IMR-90 (cell line): ENCODE measurements at regions not wholly inside any gene's neighbourhood (a gene's known extent, or its start where the extent isn't known, plus 50 kb on each side); places are given as distances from the start of the nearest gene placed in this dataset.

Experiments
- BHLHE40 ChIP-seq: fragments of 150-350 bp; IDR thresholded peaks from 2 replicates; pipeline ENCODE4 v1.6.1; 2016; ENCODE audit warnings: mild to moderate bottlenecking, low read depth, low read length
- CEBPB ChIP-seq: IDR thresholded peaks from 2 replicates; pipeline ENCODE4 v1.6.1; 2012; ENCODE audit warnings: low read depth, low read length, improper control_type of control experiment
- CTCF ChIP-seq: conservative IDR thresholded peaks from 2 replicates; pipeline ENCODE4 v1.5.1; 2012; ENCODE audit warnings: mild to moderate bottlenecking, low read depth, low read length, improper control_type of control experiment
- ELK1 ChIP-seq: fragments of 150-350 bp; IDR thresholded peaks from 2 replicates; pipeline ENCODE4 v1.6.1; 2016; ENCODE audit warnings: low read depth, mild to moderate bottlenecking, low read length, moderate library complexity, borderline replicate concordance
- FOS ChIP-seq: fragments of 150-350 bp; IDR thresholded peaks from 2 replicates; pipeline ENCODE4 v1.6.1; 2016; ENCODE audit warnings: low read depth, low read length
- MAFK ChIP-seq: IDR thresholded peaks from 2 replicates; pipeline ENCODE4 v1.6.1; 2012; ENCODE audit warnings: low read depth, low read length, improper control_type of control experiment
- MAZ ChIP-seq: IDR thresholded peaks from 2 replicates; pipeline ENCODE4 v1.6.1; 2012; ENCODE audit warnings: low read depth, mild to moderate bottlenecking, low read length, improper control_type of control experiment, moderate library complexity, borderline replicate concordance
- MXI1 ChIP-seq: IDR thresholded peaks from 2 replicates; pipeline ENCODE4 v1.6.1; 2012; ENCODE audit warnings: low read depth, mild to moderate bottlenecking, low read length, moderate library complexity, borderline replicate concordance
- NFE2L2 ChIP-seq: fragments of 150-350 bp; IDR thresholded peaks from 2 replicates; pipeline ENCODE4 v1.6.1; 2016; ENCODE audit warnings: low read depth, mild to moderate bottlenecking, low read length
- POLR2A ChIP-seq: IDR thresholded peaks from 2 replicates; pipeline ENCODE4 v1.6.1; 2012; ENCODE audit warnings: mild to moderate bottlenecking, low read depth, low read length
- RAD21 ChIP-seq: IDR thresholded peaks from 2 replicates; pipeline ENCODE4 v1.6.1; 2012; ENCODE audit warnings: low read length, improper control_type of control experiment
- RCOR1 ChIP-seq: IDR thresholded peaks from 2 replicates; pipeline ENCODE4 v1.6.1; 2012; ENCODE audit warnings: mild to moderate bottlenecking, low read length, improper control_type of control experiment; ENCODE audit not compliant: insufficient replicate concordance
- RFX5 ChIP-seq: IDR thresholded peaks from 2 replicates; pipeline ENCODE4 v1.8.0; 2012; ENCODE audit warnings: low read depth, mild to moderate bottlenecking, low read length, moderate library complexity
- USF2 ChIP-seq: fragments of 150-350 bp; IDR thresholded peaks from 2 replicates; pipeline ENCODE4 v1.6.1; 2017; ENCODE audit warnings: mild to moderate bottlenecking, antibody characterized with exemption, low read length, low read depth

GRCh38 chr9:119881898-119882297 is 512.7 kb upstream of the BRINP1 start:
- TF ChIP-seq CTCF (no peak), USF2 (no peak), MXI1 (no peak), POLR2A (no peak), FOS (no peak), RCOR1 (no peak), MAZ (no peak), BHLHE40 (no peak), CEBPB (no peak), RAD21 (no peak), RFX5 (no peak), NFE2L2 (no peak), MAFK (no peak), ELK1 (no peak)
